ENCODE measurements at regions not wholly inside any gene's neighbourhood (a gene's known extent, or its start where the extent isn't known, plus 50 kb on each side); places are given as distances from the start of the nearest gene placed in this dataset.
"Not testable (repeated sequence)": the region's sequence is repeated elsewhere in the genome, so short reads cannot be mapped to it uniquely, and the experiment has no call there.

- DNase-seq (ENCODE audit: low read depth) = no peak
These were observed 207.0 kb upstream of the CXCR4 start for GRCh38 chr2:136324966-136325365.

GRCh38 chr2:136323935-136324334, 206.0 kb upstream of the CXCR4 start:
- no peak for DNase-seq (ENCODE audit: low read depth)

GRCh38 chr2:136323195-136323594, 205.2 kb upstream of the CXCR4 start:
- no peak for DNase-seq (ENCODE audit: low read depth)

GRCh38 chr2:136322428-136322827, 204.5 kb upstream of the CXCR4 start:
- no peak for DNase-seq (ENCODE audit: low read depth)

DNA sequence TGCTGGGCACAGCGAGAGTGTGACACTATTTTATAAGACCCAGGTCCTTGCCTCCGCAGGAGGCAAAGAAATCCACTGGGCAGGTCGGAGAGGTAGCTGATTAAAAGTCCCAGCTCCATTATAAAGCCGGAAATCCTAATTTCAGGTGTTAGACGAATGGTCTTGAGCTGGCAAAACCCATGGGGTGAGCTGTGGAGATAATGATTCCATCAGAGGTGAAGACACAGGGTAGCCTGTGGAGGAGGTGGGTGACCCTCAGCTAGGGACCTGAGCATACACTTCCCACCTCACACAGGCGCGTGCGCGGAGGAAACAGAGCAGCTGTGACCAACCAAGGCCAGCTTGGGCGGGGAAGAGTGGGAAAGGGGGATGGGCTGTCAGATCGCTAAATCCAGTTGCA, 201.7 kb upstream of the CXCR4 start:
- no peak for DNase-seq (ENCODE audit: low read depth)

DNA sequence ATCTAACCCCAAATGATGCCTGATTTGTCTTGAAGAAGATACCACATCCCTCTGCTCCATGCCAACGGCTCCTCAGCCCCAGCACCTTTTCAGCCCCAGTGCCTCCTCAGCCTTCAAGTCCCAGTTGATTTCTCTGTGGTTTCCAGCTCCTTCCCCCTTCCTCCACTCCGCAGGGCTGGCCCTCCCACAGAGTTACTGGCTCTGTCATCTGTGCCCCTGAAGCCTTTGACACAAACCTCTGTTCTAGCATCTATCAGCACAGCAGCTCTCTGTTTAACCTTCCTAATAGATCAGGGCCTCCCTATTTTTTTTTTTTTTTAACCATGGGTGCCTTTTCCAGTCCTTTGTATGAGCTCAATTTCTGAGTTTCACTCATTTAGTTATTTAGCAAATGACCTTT, 201.3 kb upstream of the CXCR4 start:
- DNase-seq (ENCODE audit: low read depth) = no peak

DNA sequence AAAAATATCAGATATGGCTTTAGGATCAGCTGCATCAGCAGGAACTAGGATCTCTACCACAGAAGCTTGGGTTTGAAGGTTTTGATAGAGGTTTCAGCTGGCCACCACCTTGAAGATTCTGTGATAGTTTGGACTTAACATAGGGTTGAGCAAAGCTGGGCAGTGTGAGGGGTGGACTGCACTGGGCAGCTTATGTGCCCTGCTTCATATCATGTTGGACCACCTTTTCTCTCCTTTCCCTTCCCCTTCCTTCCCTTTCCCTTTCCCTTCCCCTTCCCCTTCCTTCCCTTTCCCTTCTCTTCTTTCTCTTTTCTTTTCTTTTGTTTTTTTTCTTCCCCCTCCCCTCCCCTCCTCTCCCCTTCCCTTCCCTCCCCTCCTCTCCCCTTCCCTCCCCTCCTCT, 196.3 kb upstream of the CXCR4 start:
- no peak for DNase-seq (ENCODE audit: low read depth)

DNA sequence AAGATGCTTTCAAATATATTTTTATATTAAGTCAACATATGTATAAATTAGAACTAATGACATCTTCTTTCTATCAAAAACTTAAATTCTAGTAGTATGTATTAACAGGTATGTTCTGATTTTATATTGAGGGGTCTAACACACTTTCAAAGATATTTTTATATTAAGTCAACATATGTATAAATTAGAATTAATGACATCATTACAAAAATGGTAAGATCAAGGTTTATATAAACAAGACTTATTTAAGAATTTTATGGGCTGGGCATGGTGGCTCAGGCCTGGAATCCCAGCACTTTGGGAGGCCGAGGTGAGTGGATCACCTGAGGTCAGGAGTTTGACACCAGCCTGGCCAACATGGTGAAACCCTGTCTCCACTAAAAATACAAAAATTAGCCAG, 194.6 kb upstream of the CXCR4 start:
- DNase-seq (ENCODE audit: low read depth) = not testable (repeated sequence)

DNA sequence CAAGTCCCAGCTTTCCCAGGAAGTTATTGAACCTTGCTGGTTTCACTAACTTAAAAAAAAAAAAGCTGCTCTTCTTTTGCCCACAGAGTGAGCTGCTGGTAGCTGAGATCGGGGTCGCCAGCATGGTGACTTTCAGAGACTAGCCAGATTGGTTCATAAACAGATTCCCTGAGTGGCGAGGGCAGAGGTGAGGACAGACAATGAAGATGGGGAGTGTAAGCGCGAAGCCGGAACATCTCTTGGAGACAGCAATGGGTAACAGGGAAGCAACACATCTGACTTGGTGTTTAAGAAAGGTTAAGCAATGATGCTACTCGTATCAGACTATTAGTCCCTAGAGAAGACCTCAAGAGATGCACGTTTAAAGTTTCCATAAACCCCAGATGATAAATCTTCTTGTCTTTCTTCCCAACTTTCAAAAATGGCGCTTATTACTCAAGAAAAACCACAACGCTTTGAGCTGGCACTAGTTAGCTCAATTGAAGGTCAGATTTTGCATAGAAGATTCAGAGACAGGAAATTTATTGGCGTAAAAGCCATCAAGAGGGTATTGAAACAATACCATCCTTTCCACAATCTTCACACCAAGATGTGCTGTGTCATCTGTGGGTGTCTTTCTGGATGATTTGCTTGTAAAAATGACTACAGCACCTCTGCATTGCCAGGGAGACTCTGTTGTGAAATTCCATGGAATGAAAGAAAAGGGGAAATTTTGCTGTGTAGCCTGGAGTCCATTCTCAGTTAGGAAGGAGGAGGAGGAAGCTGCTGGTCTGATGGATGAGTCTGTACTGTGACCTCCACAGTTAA, 193.1 kb upstream of the CXCR4 start:
- DNase-seq (ENCODE audit: low read depth) = no peak

GRCh38 chr2:136310005-136310495, 192.1 kb upstream of the CXCR4 start:
- no peak for DNase-seq (ENCODE audit: low read depth)

DNA sequence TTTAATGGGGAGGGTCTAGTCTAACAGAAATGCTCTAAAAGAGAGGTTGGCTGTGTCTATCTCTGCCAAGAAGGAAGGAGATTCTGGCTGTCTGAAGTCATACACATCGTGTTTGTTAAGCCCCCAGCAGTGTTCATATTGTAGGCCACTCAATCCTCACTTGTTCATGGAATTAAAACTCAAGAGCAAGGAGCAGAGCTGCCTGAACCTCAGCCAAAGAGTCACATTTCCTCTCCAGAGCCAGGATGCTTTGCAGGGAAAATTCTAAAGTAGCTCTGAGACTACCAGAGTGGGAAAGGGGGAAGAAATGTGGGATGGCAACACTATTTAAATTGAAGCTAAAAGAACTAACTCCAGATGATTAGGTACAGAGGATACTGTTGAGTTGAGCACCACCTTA, 190.7 kb upstream of the CXCR4 start:
- no peak for DNase-seq (ENCODE audit: low read depth)

DNA sequence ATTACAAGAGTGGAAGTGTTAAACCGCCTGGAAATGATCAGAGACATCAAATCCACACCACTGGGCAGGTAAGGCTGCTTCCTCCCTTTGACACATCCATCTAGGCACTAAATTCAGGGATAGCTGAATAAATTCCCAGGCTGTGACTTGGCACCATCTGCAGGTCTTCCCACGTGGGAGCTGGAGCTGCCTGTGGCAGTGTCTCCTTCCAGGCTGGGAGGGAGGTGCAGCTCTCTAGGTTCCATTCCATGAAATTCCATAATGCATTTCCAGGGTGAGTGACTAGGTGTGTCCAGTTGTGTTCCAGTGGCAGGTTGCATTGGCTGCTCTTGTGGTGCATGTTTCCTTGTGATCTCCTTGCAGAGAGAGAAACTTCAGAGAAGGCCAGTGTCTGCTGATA, 188.9 kb upstream of the CXCR4 start:
- no peak for DNase-seq (ENCODE audit: low read depth)

DNA sequence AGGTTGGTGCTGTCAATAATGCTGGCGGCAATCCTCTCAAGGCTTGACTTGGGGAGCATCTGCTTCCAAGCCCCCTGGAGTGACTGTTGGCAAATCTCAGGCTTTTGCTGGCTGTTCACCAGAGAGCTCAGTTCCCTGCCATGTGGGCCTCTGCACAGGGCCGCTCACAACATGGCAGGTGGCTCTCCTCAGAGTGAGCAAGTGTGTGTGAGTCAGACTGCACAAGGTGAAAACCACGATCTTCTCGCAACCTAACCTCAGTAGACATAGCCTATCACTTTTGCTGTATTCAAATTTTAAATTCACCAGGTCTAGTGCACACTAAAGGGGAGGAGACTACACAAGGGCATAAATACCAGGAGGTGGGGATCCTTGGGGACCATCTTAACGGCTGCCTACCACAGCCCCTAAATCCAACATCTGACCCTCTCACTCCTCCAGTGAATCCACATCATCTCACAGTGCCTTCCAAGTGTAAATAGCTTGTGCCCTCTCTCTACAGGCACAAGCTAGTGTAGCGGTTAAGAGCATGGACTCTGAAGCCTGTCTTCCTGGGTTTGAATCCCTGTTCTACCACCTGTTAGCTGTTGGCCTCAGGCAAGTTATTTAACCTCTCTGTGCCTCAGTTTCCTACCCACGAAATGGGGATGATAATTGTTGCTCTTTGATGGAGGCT, 187.7 kb upstream of the CXCR4 start:
- DNase-seq (ENCODE audit: low read depth) = no peak

DNA sequence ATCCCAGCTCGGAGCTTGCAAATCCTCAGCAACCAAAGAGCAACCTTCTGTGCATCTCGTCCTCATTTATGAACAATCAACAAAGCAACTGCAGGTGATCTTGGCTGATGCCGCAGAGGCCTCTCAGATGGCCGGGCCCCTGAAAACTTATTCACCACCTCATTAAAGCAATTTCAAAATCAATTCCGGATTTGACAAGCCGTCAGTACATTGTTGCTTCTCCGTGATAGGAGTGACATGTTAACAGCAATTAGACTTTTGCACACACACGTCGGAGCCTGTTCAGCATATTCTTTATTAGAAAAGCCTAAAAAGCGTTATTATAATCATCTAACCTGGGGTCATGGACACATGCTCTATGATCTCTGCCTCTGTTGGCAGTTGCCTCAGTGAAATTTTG, 183.1 kb upstream of the CXCR4 start:
- DNase-seq (ENCODE audit: low read depth) = no peak

DNA sequence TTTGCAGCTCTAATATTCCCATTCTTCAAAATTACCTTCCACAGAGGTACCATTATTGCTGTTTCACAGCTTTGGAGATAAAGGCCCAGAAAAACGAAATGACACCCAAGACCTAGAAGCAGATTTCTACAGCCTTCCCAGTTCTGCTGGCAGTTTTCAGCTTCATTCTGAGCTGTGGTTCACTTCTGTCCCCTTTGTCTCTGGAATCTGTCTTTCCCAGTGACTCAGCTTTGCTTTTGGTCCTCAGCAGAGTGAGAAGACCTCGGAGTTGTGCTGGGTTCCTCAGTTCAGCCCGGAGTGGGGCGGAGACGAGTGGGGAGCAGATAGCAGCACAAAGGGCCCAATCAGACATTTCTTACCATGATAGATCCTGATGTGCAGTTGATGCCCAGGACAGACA, 180.7 kb upstream of the CXCR4 start:
- DNase-seq (ENCODE audit: low read depth) = no peak

- no peak for DNase-seq (ENCODE audit: low read depth)
These were observed 180.0 kb upstream of the CXCR4 start for GRCh38 chr2:136297994-136298393.

GRCh38 chr2:136297312-136297711, 179.4 kb upstream of the CXCR4 start:
- DNase-seq (ENCODE audit: low read depth) = no peak

- no peak for DNase-seq (ENCODE audit: low read depth)
These were observed 177.2 kb upstream of the CXCR4 start for GRCh38 chr2:136295168-136295567.

GRCh38 chr2:136291871-136292270, 173.9 kb upstream of the CXCR4 start:
- DNase-seq (ENCODE audit: low read depth) = no peak

DNA sequence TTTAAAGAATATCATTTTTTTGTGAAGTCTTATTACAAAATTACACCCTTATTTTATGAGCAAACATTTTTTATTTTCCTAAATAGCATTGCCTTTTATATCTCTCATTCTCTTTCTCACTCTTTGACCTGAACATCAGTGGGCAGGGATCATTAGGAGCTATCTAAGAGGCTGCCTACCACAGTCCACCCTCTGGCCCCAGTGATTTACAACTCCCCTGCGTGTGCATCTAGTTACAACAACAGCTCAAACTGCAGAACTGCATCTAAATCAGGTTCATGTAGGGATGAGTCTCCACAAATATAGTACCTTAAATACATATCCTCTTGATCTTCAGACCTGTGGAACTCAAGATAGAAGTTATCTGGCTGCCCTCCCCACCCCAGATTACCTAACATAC, 172.4 kb upstream of the CXCR4 start:
- DNase-seq (ENCODE audit: low read depth) = no peak

DNA sequence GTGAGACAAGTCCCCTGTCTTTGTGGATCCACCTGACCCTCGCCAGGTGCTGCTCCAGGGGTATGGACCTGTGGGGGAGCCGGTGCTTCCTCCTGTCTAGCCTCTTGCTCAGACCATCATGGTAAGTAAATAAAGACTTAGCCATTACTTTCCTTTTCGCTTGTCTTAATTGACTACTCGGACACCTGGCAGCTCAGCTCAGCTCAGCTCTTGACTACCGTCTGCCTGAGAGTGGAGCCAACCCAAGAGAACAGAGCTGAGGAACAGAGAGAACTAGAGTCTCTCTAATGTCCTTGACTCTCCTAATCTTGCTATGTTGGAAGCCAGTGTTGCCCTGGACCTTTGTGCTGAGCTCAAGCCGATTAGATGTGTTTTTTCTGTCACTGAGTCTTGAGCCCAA, 170.3 kb upstream of the CXCR4 start:
- no peak for DNase-seq (ENCODE audit: low read depth)

DNA sequence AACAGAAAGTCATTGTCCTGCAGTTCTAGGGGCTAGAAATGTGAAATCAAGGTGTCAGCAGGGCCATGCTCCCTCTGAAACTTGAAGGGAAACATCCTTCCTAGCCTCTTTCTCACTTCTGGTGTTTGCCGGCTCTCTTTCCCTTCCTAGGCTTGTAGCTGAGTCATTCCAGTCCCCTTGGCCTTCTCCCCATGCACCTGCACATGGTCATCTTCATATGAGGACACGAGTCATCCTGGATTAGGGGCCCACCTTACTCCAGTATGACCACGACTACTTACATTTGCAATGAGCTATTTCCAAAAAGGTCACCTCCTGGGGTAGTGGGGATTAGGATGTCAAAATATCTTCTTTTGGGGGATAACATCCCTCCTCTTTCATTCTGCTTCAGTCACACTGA, 168.5 kb upstream of the CXCR4 start:
- DNase-seq (ENCODE audit: low read depth) = no peak

DNA sequence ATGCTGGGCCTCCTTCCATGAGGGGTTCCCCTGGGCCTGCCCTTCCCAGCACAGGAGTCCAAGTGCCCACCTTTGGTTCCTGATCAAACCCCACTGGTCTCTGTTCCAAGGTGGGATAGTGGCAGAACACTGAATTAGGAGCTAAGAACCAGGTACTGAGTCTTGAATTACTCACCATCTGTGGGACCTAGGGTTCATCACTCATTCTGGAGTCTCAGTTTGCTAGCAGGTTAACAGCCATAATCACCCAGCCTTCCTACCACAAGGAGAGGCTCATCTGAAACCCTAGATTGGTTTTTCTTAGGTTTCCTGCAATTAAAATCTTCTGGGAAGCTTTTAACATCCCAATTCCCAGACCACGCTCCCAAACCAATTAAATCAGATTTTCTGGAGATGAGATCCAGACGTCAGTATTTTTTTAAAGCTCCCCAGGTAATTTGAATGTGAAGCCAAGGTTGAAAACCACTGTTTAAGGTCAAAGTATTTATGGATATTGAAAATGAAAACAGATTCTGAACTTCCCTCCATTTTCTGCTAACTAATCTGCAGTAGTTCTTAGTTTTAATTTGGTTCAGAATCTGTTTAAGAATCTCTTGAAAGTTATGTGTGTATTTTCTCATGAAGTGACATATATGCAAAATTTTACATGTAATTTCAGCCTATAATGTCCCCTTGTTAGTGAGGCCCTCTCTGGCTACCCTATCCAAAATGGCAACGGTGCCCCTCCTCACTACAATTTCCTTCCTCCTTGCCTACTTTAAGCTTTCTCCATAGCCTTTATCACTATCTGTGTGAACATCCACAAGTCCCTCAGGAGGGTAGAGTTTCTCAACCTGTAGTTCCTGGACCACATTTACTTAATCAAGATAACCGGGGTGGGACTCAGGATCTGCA, 166.5 kb upstream of the CXCR4 start:
- DNase-seq (ENCODE audit: low read depth) = no peak

Measured in HS-5 (cell line).